ENCODE measurements at regions not wholly inside any gene's neighbourhood (a gene's known extent, or its start where the extent isn't known, plus 50 kb on each side); places are given as distances from the start of the nearest gene placed in this dataset.

- TF ChIP-seq CTCF (conservative IDR thresholded peaks at IDR 0.05; ENCODE audit: low read depth, low read length), result no peak
- DNase-seq (ENCODE audit: low read depth), result no peak
- no peak overlapping the region for H3K4me3 ChIP-seq (ENCODE audit: low read depth, low read length)
Observed at GRCh38 chr3:18625085-18625484, 199.9 kb upstream of the SATB1 start.

GRCh38 chr3:18623220-18623619 is 198.1 kb upstream of the SATB1 start:
- no peak for TF ChIP-seq CTCF (conservative IDR thresholded peaks at IDR 0.05; ENCODE audit: low read depth, low read length)

GRCh38 chr3:18618723-18619122 is 193.6 kb upstream of the SATB1 start:
- no peak for TF ChIP-seq CTCF (conservative IDR thresholded peaks at IDR 0.05; ENCODE audit: low read depth, low read length)
- no peak for DNase-seq (ENCODE audit: low read depth)
- no peak overlapping the region for H3K4me3 ChIP-seq (ENCODE audit: low read depth, low read length)

More at GRCh38 chr3:18623220-18623619, 198.1 kb upstream of the SATB1 start:
- H3K4me3 ChIP-seq (ENCODE audit: low read depth, low read length), result no peak overlapping the region
- DNase-seq (ENCODE audit: low read depth), result no peak

GRCh38 chr3:18611991-18612390 is 186.9 kb upstream of the SATB1 start:
- TF ChIP-seq CTCF (conservative IDR thresholded peaks at IDR 0.05; ENCODE audit: low read depth, low read length), result no peak
- no peak for DNase-seq (ENCODE audit: low read depth)
- H3K4me3 ChIP-seq (ENCODE audit: low read depth, low read length), result no peak overlapping the region

- DNase-seq (ENCODE audit: low read depth), result no peak
- no peak overlapping the region for H3K4me3 ChIP-seq (ENCODE audit: low read depth, low read length)
- TF ChIP-seq CTCF (conservative IDR thresholded peaks at IDR 0.05; ENCODE audit: low read depth, low read length), result no peak
Observed at GRCh38 chr3:18609187-18609586, 184.0 kb upstream of the SATB1 start.

GRCh38 chr3:18597919-18598318 is 172.8 kb upstream of the SATB1 start:
- no peak for DNase-seq (ENCODE audit: low read depth)
- TF ChIP-seq CTCF (conservative IDR thresholded peaks at IDR 0.05; ENCODE audit: low read depth, low read length), result no peak
- H3K4me3 ChIP-seq (ENCODE audit: low read depth, low read length), result no peak overlapping the region

GRCh38 chr3:18593231-18593630 is 168.1 kb upstream of the SATB1 start:
- TF ChIP-seq CTCF (conservative IDR thresholded peaks at IDR 0.05; ENCODE audit: low read depth, low read length), result no peak
- no peak overlapping the region for H3K4me3 ChIP-seq (ENCODE audit: low read depth, low read length)
- no peak for DNase-seq (ENCODE audit: low read depth)

All from choroid plexus epithelial cell (primary cell).